Esophagus squamous epithelium (tissue), 4 donors: ENCODE measurements at regions not wholly inside any gene's neighbourhood (a gene's known extent, or its start where the extent isn't known, plus 50 kb on each side); places are given as distances from the start of the nearest gene placed in this dataset.

Experiments used
- POLR2A ChIP-seq, 4 donors: fragments of 450-650 bp; IDR thresholded peaks; one replicate each; pipeline ENCODE4 v1.6.1; 2017; ENCODE audit warnings: antibody characterized with exemption in 4 of 4, mild to moderate bottlenecking in 4 of 4, moderate library complexity in 3 of 4
- TF ChIP-seq, protein P1 (sequence below), 6 experiments: fragments of 450-650 bp in 4 of 6; fragments of 200-600 bp in 2 of 6; sonication (generic) in 2 of 6; IDR thresholded peaks; one replicate each; pipeline ENCODE4 v1.5.1; 2016 to 2019; ENCODE audit warnings: antibody characterized with exemption in 6 of 6, mild to moderate bottlenecking in 4 of 6, moderate library complexity in 4 of 6

DNA sequence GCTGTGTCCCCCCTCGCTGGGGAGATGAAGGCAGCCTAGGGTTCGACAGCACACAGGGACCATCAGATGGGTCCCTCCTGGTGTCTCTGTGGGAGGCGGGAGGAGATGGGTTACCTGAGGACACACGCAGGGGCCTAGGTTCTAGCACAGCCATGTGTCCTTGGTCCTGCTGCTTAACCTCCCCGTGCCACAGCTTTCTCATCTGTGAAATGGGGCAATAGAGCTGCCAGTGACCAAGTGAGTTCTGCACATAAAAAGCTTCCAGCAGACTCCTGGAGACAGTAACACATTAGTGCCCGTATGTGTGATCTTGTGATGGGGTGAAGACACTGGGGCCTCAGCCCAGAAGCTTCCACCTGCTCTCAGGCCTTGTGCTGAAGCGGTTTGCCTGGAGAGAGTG is 96.0 kb upstream of the GSE1 start:
- TF ChIP-seq, protein P1, sequence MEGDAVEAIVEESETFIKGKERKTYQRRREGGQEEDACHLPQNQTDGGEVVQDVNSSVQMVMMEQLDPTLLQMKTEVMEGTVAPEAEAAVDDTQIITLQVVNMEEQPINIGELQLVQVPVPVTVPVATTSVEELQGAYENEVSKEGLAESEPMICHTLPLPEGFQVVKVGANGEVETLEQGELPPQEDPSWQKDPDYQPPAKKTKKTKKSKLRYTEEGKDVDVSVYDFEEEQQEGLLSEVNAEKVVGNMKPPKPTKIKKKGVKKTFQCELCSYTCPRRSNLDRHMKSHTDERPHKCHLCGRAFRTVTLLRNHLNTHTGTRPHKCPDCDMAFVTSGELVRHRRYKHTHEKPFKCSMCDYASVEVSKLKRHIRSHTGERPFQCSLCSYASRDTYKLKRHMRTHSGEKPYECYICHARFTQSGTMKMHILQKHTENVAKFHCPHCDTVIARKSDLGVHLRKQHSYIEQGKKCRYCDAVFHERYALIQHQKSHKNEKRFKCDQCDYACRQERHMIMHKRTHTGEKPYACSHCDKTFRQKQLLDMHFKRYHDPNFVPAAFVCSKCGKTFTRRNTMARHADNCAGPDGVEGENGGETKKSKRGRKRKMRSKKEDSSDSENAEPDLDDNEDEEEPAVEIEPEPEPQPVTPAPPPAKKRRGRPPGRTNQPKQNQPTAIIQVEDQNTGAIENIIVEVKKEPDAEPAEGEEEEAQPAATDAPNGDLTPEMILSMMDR (IDR thresholded peaks at IDR 0.05): no peak
- TF ChIP-seq POLR2A (IDR thresholded peaks at IDR 0.05): no peak
